Endothelial cell of umbilical vein (primary cell): ENCODE measurements at regions not wholly inside any gene's neighbourhood (a gene's known extent, or its start where the extent isn't known, plus 50 kb on each side); places are given as distances from the start of the nearest gene placed in this dataset.

Experiments used
- BruUV-seq: library from RNA; stranded (reverse); fragments of 400-500 nt; replicated peaks from 2 replicates; lab custom pipeline; 2021; lab: Mats Ljungman, UMichigan
- CTCF ChIA-PET: fragments of 300-600, 350-600 bp; sonication (Branson Sonifier 250); formaldehyde crosslinking; loops from one replicate; lab custom pipeline; 2021; ENCODE audit warnings: antibody characterized with exemption, inconsistent platforms; lab: Charles Lee
- POLR2A ChIA-PET: fragments of 300-600, 350-600 bp; sonication (Branson Sonifier 250); formaldehyde crosslinking; loops from one replicate; lab custom pipeline; 2021; ENCODE audit warnings: antibody characterized with exemption, inconsistent platforms; lab: Charles Lee
- DNase-seq: peaks from one replicate; pipeline ENCODE4 v3.0.0-alpha.2; 2011; ENCODE audit warnings: low read depth, low spot score
- FAIRE-seq: peaks from 2 replicates; lab custom pipeline; 2011; peaks lifted over from hg19 to GRCh38; lab: Jason Lieb, UNC
- H2AFZ ChIP-seq: 2 replicates; pipeline ENCODE4 v1.6.0; 2012; ENCODE audit warnings: low read depth, low read length, control low read depth, inconsistent platforms
- H3K27ac ChIP-seq: 2 replicates; pipeline ENCODE4 v1.5.1; 2011; ENCODE audit warnings: low read depth, mild to moderate bottlenecking, control low read depth, low read length, moderate library complexity; ENCODE audit not compliant: insufficient read depth
- H3K27me3 ChIP-seq, 2 experiments: 2 replicates each; pipeline versions ENCODE4 v1.6.0 to v1.6.1; 2011; ENCODE audit warnings: low read length in 2 of 2, mixed read lengths in 1 of 2; ENCODE audit not compliant: control insufficient read depth in 2 of 2, insufficient read depth in 2 of 2
- H3K36me3 ChIP-seq, 2 experiments: 2 replicates in 1 of 2; 3 replicates in 1 of 2; pipeline ENCODE4 v1.5.1; 2011; ENCODE audit warnings: low read length in 2 of 2, mild to moderate bottlenecking in 1 of 2, moderate library complexity in 1 of 2; ENCODE audit not compliant: control insufficient read depth in 2 of 2, insufficient read depth in 2 of 2; ENCODE audit errors: extremely low read depth in 1 of 2
- H3K4me1 ChIP-seq: 3 replicates; pipeline ENCODE4 v1.5.1; 2011; ENCODE audit warnings: mild to moderate bottlenecking, low read length; ENCODE audit not compliant: control insufficient read depth, insufficient read depth; ENCODE audit errors: extremely low read depth
- H3K4me2 ChIP-seq: 2 replicates; pipeline ENCODE4 v1.6.1; 2011; ENCODE audit warnings: low read length, control low read depth, mixed read lengths; ENCODE audit not compliant: insufficient read depth
- H3K4me3 ChIP-seq, 3 experiments: fragments of 200-600 bp in 1 of 3; sonication (generic), shearing (Covaris generic) in 1 of 3; replicated peaks in 1 of 3; 2 replicates each; pipeline ENCODE4 v1.5.1; 2011 to 2016; ENCODE audit warnings: control low read depth in 3 of 3, low read length in 3 of 3, mild to moderate bottlenecking in 2 of 3, inconsistent platforms in 1 of 3, low read depth in 1 of 3, moderate library complexity in 1 of 3; ENCODE audit not compliant: insufficient read depth in 1 of 3
- H3K79me2 ChIP-seq: 2 replicates; pipeline ENCODE4 v1.6.0; 2012; ENCODE audit warnings: low read length, inconsistent platforms; ENCODE audit not compliant: control insufficient read depth, insufficient read depth
- H3K9ac ChIP-seq: replicated peaks from 2 replicates; pipeline ENCODE3; 2011; ENCODE audit warnings: low read length, control low read depth; ENCODE audit not compliant: insufficient read depth; ENCODE audit errors: extremely low read depth
- H3K9me1 ChIP-seq: replicated peaks from 3 replicates; pipeline ENCODE4 v1.6.0; 2011; ENCODE audit warnings: mild to moderate bottlenecking, low read length; ENCODE audit not compliant: control insufficient read depth, insufficient read depth; ENCODE audit errors: extremely low read depth
- H3K9me3 ChIP-seq: replicated peaks from 2 replicates; pipeline ENCODE4 v1.5.1; 2012; ENCODE audit warnings: low read length, inconsistent platforms; ENCODE audit not compliant: control insufficient read depth, insufficient read depth
- H4K20me1 ChIP-seq: replicated peaks from 2 replicates; pipeline ENCODE3; 2011; ENCODE audit warnings: mild to moderate bottlenecking, low read length; ENCODE audit not compliant: control insufficient read depth, insufficient read depth; ENCODE audit errors: extremely low read depth
- CTCF ChIP-seq, 2 donors: IDR thresholded peaks; 1 replicate in 1 of 2; 2 replicates in 1 of 2; pipeline ENCODE4 v1.5.1; 2011; ENCODE audit warnings: low read length in 2 of 2, mild to moderate bottlenecking in 2 of 2, moderate library complexity in 2 of 2, control low read depth in 1 of 2, inconsistent platforms in 1 of 2, low read depth in 1 of 2; ENCODE audit not compliant: insufficient read depth in 1 of 2; ENCODE audit errors: extremely low read depth in 1 of 2
- EZH2 ChIP-seq: IDR thresholded peaks from 2 replicates; pipeline ENCODE4 v1.6.1; 2012; ENCODE audit warnings: borderline replicate concordance, low read depth, mild to moderate bottlenecking, moderate library complexity, low read length, inconsistent platforms; ENCODE audit not compliant: severe bottlenecking
- FOS ChIP-seq: IDR thresholded peaks from 2 replicates; pipeline ENCODE4 v1.6.1; 2011; ENCODE audit warnings: mild to moderate bottlenecking, low read length, moderate library complexity, borderline replicate concordance; ENCODE audit not compliant: insufficient read depth
- GATA2 ChIP-seq: IDR thresholded peaks from 2 replicates; pipeline ENCODE4 v1.7.0; 2011; ENCODE audit warnings: low read depth, mild to moderate bottlenecking, moderate library complexity, mixed read lengths, low read length; ENCODE audit not compliant: insufficient read length, insufficient read depth
- JUN ChIP-seq: IDR thresholded peaks from 2 replicates; pipeline ENCODE4 v1.6.1; 2011; ENCODE audit warnings: borderline replicate concordance, low read depth; ENCODE audit not compliant: insufficient read length, insufficient read depth
- MYC ChIP-seq: IDR thresholded peaks from one replicate; pipeline ENCODE4 v1.6.1; 2011; ENCODE audit warnings: mild to moderate bottlenecking, low read depth, low read length
- POLR2A ChIP-seq: IDR thresholded peaks from 2 replicates; pipeline ENCODE4 v1.6.1; 2012; ENCODE audit warnings: low read depth, mild to moderate bottlenecking, control low read depth, low read length
- POLR2AphosphoS5 ChIP-seq: IDR thresholded peaks from 2 replicates; pipeline ENCODE4 v1.6.1; 2012; ENCODE audit warnings: low read depth, mild to moderate bottlenecking, control low read depth, low read length, moderate library complexity; ENCODE audit not compliant: insufficient read depth
- dilution Hi-C: fragments of 300-500 bp; cut with MboI; formaldehyde crosslinking; loops from one replicate; pipeline ENCODE4 v1.15.0; 2019; ENCODE audit warnings: low sequenced_read_pairs; ENCODE audit not compliant: extremely low pct_ligation_motif_present
- intact Hi-C: fragments of 100-400 bp; cut with micrococcal nuclease; formaldehyde crosslinking; loops from one replicate; pipeline ENCODE4 v1.10.0; 2022
- TF ChIP-seq, protein P1 (sequence below): IDR thresholded peaks from 2 replicates; pipeline ENCODE4 v1.6.1; 2011; ENCODE audit not compliant: insufficient read depth, insufficient read length

GRCh38 chr2:17228461-17228860, 289.8 kb downstream of the RAD51AP2 start:
- intact Hi-C loops = no loop called here
- TF ChIP-seq POLR2A (no peak), MYC (no peak), POLR2AphosphoS5 (no peak), CTCF (IDR thresholded peaks at IDR 0.05; ENCODE audit: extremely low read depth in 1 of 2, insufficient read depth in 1 of 2, low read depth in 1 of 2, low read length in 2 of 2) (no peak), JUN (no peak), FOS (no peak), GATA2 (no peak), EZH2 (no peak)
- TF ChIP-seq, protein P1, sequence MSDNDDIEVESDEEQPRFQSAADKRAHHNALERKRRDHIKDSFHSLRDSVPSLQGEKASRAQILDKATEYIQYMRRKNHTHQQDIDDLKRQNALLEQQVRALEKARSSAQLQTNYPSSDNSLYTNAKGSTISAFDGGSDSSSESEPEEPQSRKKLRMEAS = no peak
- no peaks in the 10 kb centered on the region for H3K9me1 ChIP-seq
- no peaks in the 10 kb centered on the region for H3K4me1 ChIP-seq
- H3K27ac ChIP-seq = no peak overlapping the region
- H4K20me1 ChIP-seq = no peaks in the 10 kb centered on the region
- ChIA-PET POLR2A (no interaction called here), CTCF (no interaction called here)
- H3K9ac ChIP-seq = no peak overlapping the region
- no peaks in the 10 kb centered on the region for H3K36me3 ChIP-seq
- no peak for DNase-seq
- no peak overlapping the region for H3K4me3 ChIP-seq
- H3K9me3 ChIP-seq = no peaks in the 10 kb centered on the region
- no peak overlapping the region for H3K4me2 ChIP-seq
- BruUV-seq = no TSS peak
- FAIRE-seq = no peak
- dilution Hi-C loops = no loop called here
- no peak overlapping the region for H2AFZ ChIP-seq
- H3K27me3 ChIP-seq = no peaks in the 10 kb centered on the region
- H3K79me2 ChIP-seq = no peaks in the 10 kb centered on the region
